Body of pancreas (tissue), 4 donors: ENCODE measurements at regions not wholly inside any gene's neighbourhood (a gene's known extent, or its start where the extent isn't known, plus 50 kb on each side); places are given as distances from the start of the nearest gene placed in this dataset.

Experiments
- CTCF ChIP-seq, 7 experiments: fragments of 450-650 bp in 4 of 7; fragments of 200-600 bp in 3 of 7; sonication (generic) in 3 of 7; IDR thresholded peaks; one replicate each; pipeline ENCODE4 v1.5.1; 2016 to 2019; ENCODE audit warnings: antibody characterized with exemption in 7 of 7
- POLR2A ChIP-seq, 3 donors: fragments of 450-650 bp; IDR thresholded peaks; one replicate each; pipeline ENCODE4 v1.6.1; 2016; ENCODE audit warnings: antibody characterized with exemption in 3 of 3, mild to moderate bottlenecking in 2 of 3

- TF ChIP-seq CTCF (IDR thresholded peaks at IDR 0.05), result no peak
- TF ChIP-seq POLR2A (IDR thresholded peaks at IDR 0.05), result no peak
Measured at GRCh38 chr13:84137292-84137691, 255.0 kb upstream of the SLITRK1 start.
